Uterus (tissue), 3 donors: ENCODE measurements at regions not wholly inside any gene's neighbourhood (a gene's known extent, or its start where the extent isn't known, plus 50 kb on each side); places are given as distances from the start of the nearest gene placed in this dataset.

Experiments
- DNase-seq, 2 donors: peaks; one replicate each; pipeline ENCODE4 v3.0.0-alpha.2; 2019 to 2020
- H3K27ac ChIP-seq, 2 donors: fragments of 200-600 bp; sonication (generic); 1 replicate in 1 of 2; 2 replicates in 1 of 2; pipeline ENCODE4 v1.5.1; 2016 to 2018
- H3K27me3 ChIP-seq, 2 donors: fragments of 200-600 bp; sonication (generic); one replicate each; pipeline ENCODE4 v1.5.1; 2018 to 2019; ENCODE audit warnings: control low read depth in 1 of 2
- H3K36me3 ChIP-seq, 2 donors: fragments of 200-600 bp; sonication (generic); one replicate each; pipeline ENCODE4 v1.5.1; 2019; ENCODE audit warnings: control low read depth in 1 of 2
- H3K4me1 ChIP-seq, 2 donors: fragments of 200-600 bp; sonication (generic); one replicate each; pipeline ENCODE4 v1.5.1; 2018 to 2019; ENCODE audit warnings: control low read depth in 1 of 2
- H3K4me3 ChIP-seq, 2 donors: fragments of 200-600 bp; sonication (generic); 1 replicate in 1 of 2; 2 replicates in 1 of 2; pipeline ENCODE4 v1.5.1; 2018 to 2019; ENCODE audit warnings: mild to moderate bottlenecking in 1 of 2
- H3K9me3 ChIP-seq, 2 donors: fragments of 200-600 bp; sonication (generic); one replicate each; pipeline ENCODE4 v1.5.1; 2019; ENCODE audit warnings: control low read depth in 1 of 2
- CTCF ChIP-seq, 4 experiments: fragments of 200-600 bp in 2 of 4; fragments of 450-650 bp in 2 of 4; sonication (generic) in 2 of 4; IDR thresholded peaks; one replicate each; pipeline ENCODE4 v1.5.1; 2016 to 2019; ENCODE audit warnings: antibody characterized with exemption in 4 of 4, mild to moderate bottlenecking in 2 of 4, moderate library complexity in 1 of 4
- POLR2A ChIP-seq, 2 donors: fragments of 450-650 bp; IDR thresholded peaks; one replicate each; pipeline ENCODE4 v1.6.1; 2016; ENCODE audit warnings: antibody characterized with exemption in 2 of 2, mild to moderate bottlenecking in 1 of 2, moderate library complexity in 1 of 2
- intact Hi-C: fragments of 100-400 bp; cut with DNase I; formaldehyde crosslinking; loops from one replicate; pipeline ENCODE4 v1.15.1; 2023; ENCODE audit warnings: low total_unique reads
- donor health status: DM: yes; HTN: yes; CAD: no.

- no peaks in the 10 kb centered on the region for H3K27me3 ChIP-seq
- H3K36me3 ChIP-seq: no peaks in the 10 kb centered on the region
- intact Hi-C loops: no loop called here
- H3K27ac ChIP-seq: no peak overlapping the region
- H3K9me3 ChIP-seq: peaks cover 0 to 7% of the 10 kb centered on the region in 2 donors
- no peak for TF ChIP-seq POLR2A (IDR thresholded peaks at IDR 0.05)
- TF ChIP-seq CTCF (IDR thresholded peaks at IDR 0.05): no peak
- DNase-seq: no peak
- no peak overlapping the region for H3K4me3 ChIP-seq
- H3K4me1 ChIP-seq: no peaks in the 10 kb centered on the region
Measured at GRCh38 chr1:209493559-209493958, 90.0 kb upstream of the CAMK1G start.

DNA sequence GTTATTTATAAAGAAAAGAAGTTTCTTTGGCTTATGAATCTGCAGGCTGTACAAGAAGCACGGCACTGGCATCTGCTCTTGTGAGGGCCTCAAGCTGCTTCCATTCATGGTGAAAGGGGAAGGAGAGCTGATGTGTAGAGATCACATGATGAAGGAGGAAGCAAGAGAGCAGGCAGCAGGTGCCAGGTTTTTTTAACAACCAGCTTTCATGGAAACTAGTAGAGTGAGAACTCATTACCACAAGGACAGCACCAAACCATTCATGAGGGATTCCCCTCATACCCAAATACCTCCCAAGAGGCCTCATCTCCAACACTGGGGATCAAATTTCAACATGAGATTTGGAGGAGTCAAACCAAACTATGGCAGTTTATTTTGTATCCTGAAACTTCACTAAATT is 85.8 kb upstream of the CAMK1G start:
- Histone ChIP-seq H3K9me3 (peaks cover 0 to 14% of the 10 kb centered on the region in 2 donors), H3K27ac (no peak overlapping the region), H3K4me3 (no peak overlapping the region), H3K27me3 (no peaks in the 10 kb centered on the region), H3K4me1 (no peaks in the 10 kb centered on the region), H3K36me3 (no peaks in the 10 kb centered on the region)
- no peak for TF ChIP-seq POLR2A (IDR thresholded peaks at IDR 0.05)
- intact Hi-C loops: no loop called here
- no peak for DNase-seq

DNA sequence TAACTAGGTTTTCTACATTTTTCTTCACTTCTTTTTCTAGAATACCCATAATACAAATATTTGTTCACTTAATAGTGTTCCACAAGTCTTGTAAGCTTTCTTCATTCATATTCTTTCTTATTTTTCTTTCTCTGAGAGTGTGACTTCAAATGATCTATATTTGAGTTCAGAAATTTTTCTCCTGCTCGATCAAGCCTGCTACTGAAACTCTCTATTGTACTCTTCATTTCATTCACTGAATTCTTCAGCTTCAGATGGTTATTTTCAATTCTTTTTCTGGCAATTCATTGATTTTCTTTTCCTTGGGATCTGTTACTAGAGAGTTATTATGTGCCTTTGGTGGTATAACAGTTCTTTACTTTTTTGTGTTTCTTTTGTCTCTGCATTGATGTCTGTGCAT is 82.5 kb upstream of the CAMK1G start:
- H3K9me3 ChIP-seq: peaks cover 0 to 12% of the 10 kb centered on the region in 2 donors
- H3K4me3 ChIP-seq: no peak overlapping the region
- no peak for TF ChIP-seq POLR2A (IDR thresholded peaks at IDR 0.05)
- no peak for TF ChIP-seq CTCF (IDR thresholded peaks at IDR 0.05)
- H3K36me3 ChIP-seq: no peaks in the 10 kb centered on the region
- intact Hi-C loops: no loop called here
- H3K4me1 ChIP-seq: no peaks in the 10 kb centered on the region
- no peaks in the 10 kb centered on the region for H3K27me3 ChIP-seq
- H3K27ac ChIP-seq: no peak overlapping the region
- no peak for DNase-seq

- H3K4me3 ChIP-seq: no peak overlapping the region
- TF ChIP-seq POLR2A (IDR thresholded peaks at IDR 0.05) (no peak), CTCF (IDR thresholded peaks at IDR 0.05) (no peak)
- no peaks in the 10 kb centered on the region for H3K4me1 ChIP-seq
- H3K27ac ChIP-seq: no peak overlapping the region
- no peak for DNase-seq
- intact Hi-C loops: no loop called here
- no peaks in the 10 kb centered on the region for H3K27me3 ChIP-seq
- peaks cover 0 to 8% of the 10 kb centered on the region in 2 donors for H3K9me3 ChIP-seq
- H3K36me3 ChIP-seq: no peaks in the 10 kb centered on the region
Measured at GRCh38 chr1:209503196-209503595, 80.3 kb upstream of the CAMK1G start.

GRCh38 chr1:209504571-209504970 is 78.9 kb upstream of the CAMK1G start:
- Histone ChIP-seq H3K27ac (no peak overlapping the region), H3K36me3 (no peaks in the 10 kb centered on the region), H3K27me3 (no peaks in the 10 kb centered on the region), H3K4me3 (no peak overlapping the region), H3K4me1 (no peaks in the 10 kb centered on the region), H3K9me3 (peaks cover 0 to 8% of the 10 kb centered on the region in 2 donors)
- intact Hi-C loops: no loop called here
- no peak for TF ChIP-seq POLR2A (IDR thresholded peaks at IDR 0.05)
- TF ChIP-seq CTCF (IDR thresholded peaks at IDR 0.05): no peak
- no peak for DNase-seq

- TF ChIP-seq CTCF (IDR thresholded peaks at IDR 0.05) (no peak), POLR2A (IDR thresholded peaks at IDR 0.05) (no peak)
- Histone ChIP-seq H3K4me1 (no peaks in the 10 kb centered on the region), H3K27ac (no peak overlapping the region), H3K4me3 (no peak overlapping the region), H3K36me3 (no peaks in the 10 kb centered on the region), H3K9me3 (peaks cover 0 to 8% of the 10 kb centered on the region in 2 donors), H3K27me3 (no peaks in the 10 kb centered on the region)
- no peak for DNase-seq
- intact Hi-C loops: no loop called here
Measured at GRCh38 chr1:209505044-209505443, 78.5 kb upstream of the CAMK1G start.
